GM23338 (cell line): ENCODE measurements at regions not wholly inside any gene's neighbourhood (a gene's known extent, or its start where the extent isn't known, plus 50 kb on each side); places are given as distances from the start of the nearest gene placed in this dataset.

Experiments used
- CTCF ChIP-seq, 2 experiments: fragments of 200-600 bp in 1 of 2; sonication (generic) in 1 of 2; conservative IDR thresholded peaks; 2 replicates each; pipeline versions ENCODE4 v1.5.1 to v1.6.1; 2016 to 2017; ENCODE audit warnings: antibody characterized with exemption in 2 of 2, low read depth in 2 of 2, mild to moderate bottlenecking in 2 of 2, moderate library complexity in 1 of 2
- ETS1 ChIP-seq: IDR thresholded peaks from 2 replicates; pipeline ENCODE4 v1.6.1; 2016; ENCODE audit warnings: antibody characterized with exemption
- EZH2phosphoT487 ChIP-seq: fragments of 200-600 bp; sonication (generic); IDR thresholded peaks from one replicate; pipeline ENCODE4 v1.8.1; 2018; ENCODE audit warnings: antibody characterized with exemption; ENCODE audit not compliant: unreplicated experiment
- POLR2AphosphoS5 ChIP-seq: IDR thresholded peaks from 2 replicates; pipeline ENCODE4 v1.6.1; 2016; ENCODE audit warnings: antibody characterized with exemption, low read depth

- TF ChIP-seq ETS1 (no peak), CTCF (conservative IDR thresholded peaks at IDR 0.05; ENCODE audit: low read depth in 2 of 2) (no peak), POLR2AphosphoS5 (no peak), EZH2phosphoT487 (no peak)
These were observed 183.9 kb downstream of the LPIN1 start for GRCh38 chr2:11930211-11930761.
